HG03159 (cell line): ENCODE measurements at regions not wholly inside any gene's neighbourhood (a gene's known extent, or its start where the extent isn't known, plus 50 kb on each side); places are given as distances from the start of the nearest gene placed in this dataset.

Experiments used
- ATAC-seq: cut with Tn5 transposase; IDR thresholded peaks from one replicate; pipeline ENCODE4 v1.9.1; 2021; ENCODE audit warnings: mild to moderate bottlenecking, moderate library complexity; ENCODE audit not compliant: unreplicated experiment

DNA sequence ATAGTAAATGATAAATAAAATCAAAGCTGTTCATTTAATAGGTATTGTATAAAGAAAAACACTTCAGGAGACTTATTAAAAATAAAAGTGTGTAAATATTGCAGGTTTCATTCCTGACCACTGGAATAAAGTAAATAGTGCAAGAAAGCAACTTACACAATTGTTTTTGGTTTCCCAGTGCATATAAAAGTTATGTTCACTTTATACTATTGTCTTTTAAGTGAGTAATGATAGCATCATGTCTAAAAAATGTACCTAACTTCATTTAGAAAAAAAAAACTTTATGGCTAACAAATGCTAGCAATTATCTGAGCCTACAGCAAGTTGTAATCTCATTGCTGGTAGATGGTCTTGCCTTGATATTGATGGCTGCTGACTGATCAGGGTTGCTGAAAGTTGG is 726.6 kb upstream of the POU3F2 start:
- ATAC-seq: no peak

DNA sequence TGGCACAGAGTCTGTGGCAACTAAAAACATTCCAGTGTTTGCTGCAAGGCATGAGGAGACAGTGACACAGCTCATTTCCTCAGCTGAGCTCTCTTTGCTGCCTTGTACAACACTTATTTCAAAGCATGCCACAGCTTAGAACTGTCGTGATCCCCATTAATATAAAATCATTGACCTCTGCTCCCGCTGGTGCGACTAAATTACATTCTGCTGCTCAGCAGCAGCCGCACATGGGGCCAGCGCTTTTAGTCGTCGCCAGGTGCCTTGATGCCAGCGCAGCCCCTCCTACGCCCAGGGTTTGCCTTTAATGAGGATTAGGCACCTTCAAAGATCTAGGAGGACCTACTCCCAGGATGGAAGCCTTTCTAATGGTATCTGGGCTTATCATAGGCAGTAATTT is 717.9 kb upstream of the POU3F2 start:
- no peak for ATAC-seq

DNA sequence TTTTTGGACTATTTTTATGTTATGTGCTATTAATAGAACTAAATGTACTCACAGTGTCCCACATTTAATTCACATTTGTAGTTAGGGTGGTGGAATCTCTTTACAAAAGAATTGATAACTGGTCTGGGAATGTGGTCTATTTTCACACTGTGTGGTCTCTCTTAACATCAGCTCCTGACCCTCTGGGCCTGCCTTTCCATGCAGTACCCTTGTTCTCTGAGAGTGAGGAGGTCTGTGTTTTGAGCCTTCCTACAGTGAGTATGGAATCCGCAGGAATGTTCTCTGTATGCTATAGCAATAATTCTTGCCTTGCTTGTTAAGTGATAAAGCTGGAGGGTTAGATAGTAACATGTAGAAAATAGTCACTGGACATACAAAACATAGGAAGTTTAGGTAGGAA is 717.3 kb upstream of the POU3F2 start:
- no peak for ATAC-seq

DNA sequence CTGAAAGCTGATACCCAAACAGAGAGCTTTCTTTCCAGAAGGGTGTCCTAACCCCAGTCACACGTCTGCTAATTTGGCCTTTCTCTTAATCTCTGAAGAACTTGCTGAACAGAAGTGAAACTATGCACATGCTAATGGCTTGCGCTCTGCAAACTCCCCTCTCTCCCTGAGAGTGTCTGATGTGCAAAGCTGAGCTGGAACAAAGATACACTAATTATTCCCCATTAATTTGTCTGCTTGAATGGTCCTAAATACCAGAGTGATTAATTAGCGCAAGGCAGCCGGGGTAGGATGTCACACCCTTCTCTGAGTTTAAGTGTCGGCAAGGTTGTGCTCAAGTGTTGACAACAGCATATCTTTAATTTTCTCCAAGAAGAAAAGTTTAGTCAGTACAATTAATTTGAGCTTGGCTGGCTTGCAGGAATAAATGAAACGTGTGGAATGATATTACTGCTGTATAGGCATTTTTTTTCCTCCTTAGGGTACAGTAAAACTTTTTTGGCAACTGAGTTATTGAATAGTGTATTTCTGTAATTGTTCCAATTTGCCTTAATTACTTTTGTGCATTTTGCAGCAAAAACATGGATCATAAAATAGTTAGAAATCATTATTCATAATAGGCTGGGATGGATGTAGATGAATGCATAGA is 715.9 kb upstream of the POU3F2 start:
- ATAC-seq: no peak

DNA sequence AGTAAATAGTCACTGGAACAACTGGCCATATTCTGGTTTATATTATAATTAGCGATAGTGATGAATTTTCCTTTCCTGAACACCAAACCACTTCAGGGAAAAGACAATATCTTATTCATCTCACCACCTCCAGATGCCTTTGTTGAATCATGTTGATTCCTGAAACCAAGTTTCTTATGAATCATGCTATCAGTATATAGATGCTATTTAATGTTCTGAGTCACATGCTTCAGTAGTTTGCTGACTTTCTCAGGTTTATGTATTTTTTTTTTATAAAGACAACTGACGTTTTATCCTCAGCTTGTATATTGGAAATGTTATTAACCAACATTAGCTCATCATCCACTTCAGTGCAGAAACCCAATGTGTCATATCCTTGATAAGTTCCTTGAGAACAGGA is 710.2 kb upstream of the POU3F2 start:
- no peak for ATAC-seq

DNA sequence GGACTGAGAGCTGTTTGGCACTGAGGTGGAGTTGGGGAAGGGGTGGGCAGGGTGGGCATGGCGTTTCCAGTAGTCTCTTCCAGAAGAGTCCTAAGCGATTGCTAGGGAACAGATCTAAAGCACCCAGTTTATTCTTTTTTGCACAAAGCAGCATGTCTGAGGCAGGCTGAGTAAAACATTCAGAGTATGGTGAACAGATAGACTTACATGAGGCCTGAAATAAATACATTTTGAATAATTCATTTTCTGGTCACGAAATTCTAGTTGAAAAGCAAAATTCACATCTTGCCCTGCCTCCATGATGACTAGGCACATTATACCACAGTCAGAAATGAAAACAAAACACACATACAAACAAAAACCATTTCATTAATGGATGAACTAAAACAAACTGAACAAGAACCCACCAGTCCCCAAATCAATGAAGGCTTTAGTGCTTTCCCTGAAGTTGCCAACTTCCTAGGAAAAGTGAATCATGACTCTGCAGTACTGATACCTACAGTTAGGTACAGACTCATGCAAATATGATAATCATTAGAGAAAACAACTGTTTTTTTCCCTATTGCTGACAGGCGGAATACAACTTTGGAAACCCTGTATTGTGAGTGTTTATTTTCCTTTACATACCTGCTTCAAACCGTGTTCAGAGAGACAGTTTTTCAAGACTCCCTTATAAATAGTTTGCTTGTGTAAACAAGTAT is 702.9 kb upstream of the POU3F2 start:
- no peak for ATAC-seq

DNA sequence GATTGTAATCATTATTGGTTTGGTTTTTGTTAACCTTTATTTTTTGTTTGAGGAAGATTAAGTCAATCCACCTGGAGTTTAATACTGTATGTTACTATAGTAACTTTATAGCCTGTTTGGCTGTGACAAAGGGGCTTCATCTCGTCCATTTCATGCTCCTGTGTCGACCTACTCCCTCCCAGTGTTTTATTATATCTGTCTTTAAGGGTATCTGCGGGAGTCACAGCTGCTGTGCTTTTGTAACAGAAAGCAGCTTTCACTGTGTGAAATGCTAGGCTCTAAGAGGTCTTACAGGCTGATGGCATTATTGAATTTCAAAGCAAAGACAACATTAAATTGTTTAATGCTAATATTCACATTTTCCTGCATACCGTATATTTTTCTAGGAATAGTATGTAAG is 698.0 kb upstream of the POU3F2 start:
- ATAC-seq: no peak

DNA sequence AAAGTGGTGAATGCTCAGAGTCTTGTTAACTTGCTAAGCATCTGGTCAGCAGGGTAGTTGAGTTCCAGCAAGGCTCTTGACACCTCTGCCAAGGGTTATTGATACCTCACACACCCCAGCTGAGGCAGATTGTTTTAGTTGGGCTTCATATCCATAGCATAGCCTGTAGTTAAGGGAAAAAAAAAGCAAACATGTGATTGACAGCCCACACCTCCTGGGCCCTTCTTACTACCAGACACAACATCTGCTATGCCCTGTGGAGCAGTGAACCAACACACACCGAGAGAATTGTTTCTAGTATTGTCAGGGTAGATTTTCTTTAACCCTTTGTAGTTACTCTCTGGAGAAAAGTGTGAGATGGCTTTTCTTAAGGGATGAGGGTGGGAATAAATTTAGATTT is 697.0 kb upstream of the POU3F2 start:
- ATAC-seq: no peak

DNA sequence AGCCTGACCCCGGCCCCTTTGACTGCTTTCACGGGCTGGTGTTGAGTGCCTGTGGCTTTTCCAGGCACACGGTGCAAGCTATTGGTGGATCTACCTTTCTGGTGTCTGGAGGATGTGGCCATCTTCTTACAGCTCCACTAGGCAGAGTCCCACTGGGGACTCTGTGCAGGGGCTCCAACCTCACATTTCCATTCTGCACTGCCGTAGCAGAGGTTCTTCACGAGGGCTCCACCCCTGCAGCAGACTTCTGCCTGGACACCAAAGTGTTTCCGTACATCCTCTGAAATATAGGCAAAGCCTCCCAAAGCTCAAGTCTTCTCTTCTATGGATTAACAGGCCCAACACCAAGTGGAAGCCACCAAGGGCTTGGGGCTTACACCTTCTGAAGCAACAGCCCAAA is 691.5 kb upstream of the POU3F2 start:
- ATAC-seq: no peak

DNA sequence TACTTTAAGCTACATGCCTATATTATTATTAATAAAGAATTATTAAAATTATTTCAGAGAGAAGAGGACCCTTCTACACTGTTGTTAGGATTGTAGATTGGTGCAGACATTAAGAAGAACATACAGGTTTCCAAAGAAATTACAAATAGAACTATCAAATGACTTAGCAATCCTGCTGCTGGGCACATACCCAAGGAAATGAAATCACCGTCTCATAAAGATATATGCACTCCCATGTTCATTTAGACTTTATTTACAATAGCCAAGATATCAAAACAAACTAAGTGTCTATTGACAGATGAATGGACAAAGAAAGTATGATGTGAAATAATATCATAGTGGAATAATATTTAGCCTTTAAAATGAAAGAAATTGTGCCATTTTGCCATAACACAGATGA is 687.7 kb upstream of the POU3F2 start:
- no peak for ATAC-seq

DNA sequence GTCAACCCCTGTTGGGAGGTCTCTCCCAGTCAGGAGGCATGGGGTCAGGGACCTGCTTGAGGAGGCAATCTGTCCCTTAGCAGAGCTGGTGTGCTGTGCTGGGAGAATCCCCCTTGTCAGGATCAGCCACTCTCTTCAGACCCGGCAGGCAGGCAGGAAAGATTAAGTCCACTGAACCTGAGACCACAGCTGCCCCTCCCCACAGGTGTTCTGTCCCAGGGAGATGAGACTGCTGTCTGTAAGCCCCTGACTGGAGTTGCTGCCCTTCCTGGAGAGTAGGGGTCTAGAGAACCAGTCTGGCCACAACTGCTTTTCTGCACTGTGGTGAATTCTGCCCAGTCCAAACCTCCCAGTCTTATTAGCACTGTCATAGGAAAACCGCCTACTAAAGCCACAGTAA is 677.8 kb upstream of the POU3F2 start:
- no peak for ATAC-seq

DNA sequence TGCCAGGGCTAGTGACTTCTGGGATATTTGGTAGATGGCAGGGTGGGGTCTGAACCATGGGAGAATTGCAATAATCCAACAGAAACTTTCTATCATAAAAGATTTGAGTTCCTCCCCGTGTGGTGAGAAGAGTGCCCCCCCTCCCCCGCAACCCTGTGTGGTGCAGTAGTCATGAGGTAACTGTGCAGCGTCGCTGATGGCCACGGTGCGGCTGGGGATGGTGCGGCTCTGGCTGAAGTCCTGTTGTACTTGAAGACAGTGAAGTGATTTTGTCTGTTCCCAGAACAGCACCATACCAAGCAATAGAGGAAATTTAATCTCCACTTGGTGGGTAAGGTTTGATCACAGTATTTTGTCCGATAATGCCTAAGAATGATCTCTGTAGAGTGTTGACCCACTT is 654.8 kb upstream of the POU3F2 start:
- ATAC-seq: no peak

DNA sequence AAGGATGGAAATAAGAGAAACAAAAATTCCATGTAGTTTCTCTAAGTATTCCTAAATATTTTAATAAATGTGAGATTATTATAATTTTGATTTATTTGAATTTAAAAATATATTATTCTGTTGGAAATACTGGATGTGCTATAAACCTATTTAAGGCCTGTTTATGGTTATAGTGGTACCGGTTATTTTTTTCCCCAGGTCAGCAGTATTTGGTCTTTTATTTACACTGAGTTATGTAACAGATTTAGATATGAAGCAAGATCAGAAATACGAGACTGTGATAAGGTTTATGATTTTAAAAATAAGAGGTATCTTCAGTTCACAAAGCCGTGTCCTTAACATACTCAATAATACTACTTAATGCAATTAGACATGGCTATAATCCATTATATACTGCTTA is 634.3 kb upstream of the POU3F2 start:
- no peak for ATAC-seq

DNA sequence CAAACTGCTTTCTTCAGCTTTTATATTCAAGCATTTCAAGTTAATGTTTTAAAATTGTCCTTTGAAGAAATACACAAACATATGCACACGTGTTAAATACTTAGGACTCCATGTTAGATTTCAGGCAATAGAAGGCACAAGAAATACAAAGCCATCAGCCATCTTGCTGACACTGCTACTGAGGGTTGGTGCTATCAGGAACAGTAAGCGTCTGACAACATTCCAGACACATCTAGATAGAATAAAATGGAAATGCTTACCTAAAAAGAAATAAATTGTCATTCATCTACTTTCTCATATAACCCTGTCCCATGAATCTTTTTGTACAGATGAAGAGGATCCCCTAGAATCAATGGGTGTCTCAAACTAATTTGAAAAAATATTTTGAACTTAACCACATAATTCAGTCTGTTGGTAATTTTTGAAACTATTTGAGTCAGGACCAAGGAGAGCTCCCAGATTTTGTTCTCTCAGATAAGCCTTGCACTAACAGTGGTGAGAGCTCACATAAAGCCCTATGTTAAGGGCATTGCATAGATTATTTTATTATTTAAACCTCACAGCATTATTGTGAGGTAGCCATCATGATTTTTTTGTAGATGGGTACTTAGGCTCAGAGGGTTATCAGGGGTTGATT is 631.1 kb upstream of the POU3F2 start:
- ATAC-seq: no peak

DNA sequence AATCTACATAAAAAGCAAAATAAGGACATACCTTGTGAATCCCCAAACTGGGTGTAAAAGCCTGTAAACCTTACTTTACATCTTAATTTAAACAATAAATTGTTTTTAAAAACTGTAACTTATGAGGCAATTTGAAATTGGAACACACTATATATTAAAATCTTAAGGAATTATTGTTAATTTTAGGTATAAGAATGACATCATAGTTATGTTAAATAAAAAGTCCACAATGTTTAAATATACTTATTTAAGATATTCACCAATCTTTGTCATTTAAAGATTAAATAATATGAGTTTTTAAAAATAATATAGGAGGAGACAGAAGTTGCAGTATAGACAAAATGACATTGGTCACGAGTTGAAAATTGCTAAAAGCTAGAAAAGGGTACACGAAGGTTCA is 621.9 kb upstream of the POU3F2 start:
- no peak for ATAC-seq

DNA sequence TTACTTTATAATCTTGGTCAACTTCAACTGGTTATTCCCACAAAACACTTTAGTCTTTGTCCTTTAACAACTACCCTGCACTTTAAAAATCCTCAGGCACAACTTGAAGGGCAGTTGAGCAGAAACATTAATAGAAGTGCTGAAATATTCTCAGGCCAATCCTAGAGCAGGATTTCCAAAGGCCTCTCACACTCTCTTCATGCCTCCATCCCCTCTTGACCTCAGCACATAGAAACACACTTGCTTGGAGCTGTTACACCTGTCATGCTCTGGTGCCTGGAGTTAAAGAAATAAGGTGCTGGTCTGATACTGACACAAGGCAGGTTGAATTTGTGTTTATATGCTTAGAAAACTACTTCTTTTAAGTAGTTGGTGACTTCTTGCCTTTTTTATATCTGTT is 618.8 kb upstream of the POU3F2 start:
- ATAC-seq: no peak

DNA sequence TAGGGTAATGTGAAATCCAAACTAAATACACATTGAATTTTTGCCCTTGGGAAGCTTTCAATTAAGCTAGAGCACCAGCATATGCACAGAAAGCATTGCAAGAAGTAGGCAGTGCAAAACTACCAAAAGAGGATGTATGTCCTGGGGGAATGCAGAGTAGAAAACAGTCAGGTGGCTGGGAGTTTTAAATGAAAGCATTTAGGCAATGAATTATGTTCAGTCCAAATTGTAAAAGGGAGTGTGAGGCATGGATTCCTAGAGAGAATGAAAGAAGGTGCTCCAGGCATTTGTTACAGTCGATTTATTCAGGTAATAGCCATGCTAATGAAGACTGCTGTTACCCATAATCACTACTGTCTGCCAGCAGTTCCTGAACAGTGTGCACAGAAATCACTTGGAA is 604.1 kb upstream of the POU3F2 start:
- no peak for ATAC-seq

DNA sequence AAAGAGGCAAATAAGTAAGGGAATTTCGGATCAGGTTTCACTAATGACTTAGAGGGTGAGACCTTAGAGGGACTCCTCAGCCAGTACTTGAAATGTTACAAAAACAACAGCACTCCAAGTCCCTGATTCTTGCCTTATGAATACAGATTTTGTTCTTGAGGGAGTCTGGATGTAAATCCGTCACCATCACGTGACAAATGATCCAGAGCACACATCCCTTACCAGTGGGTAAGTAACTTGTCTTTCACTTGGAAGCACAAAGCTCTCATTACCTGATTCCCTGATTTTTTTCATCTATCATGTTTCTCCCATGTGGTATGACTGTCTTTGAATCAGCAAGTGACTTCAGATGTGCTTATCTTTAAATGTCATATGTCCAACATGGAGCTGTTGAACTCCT is 595.3 kb upstream of the POU3F2 start:
- ATAC-seq: no peak

DNA sequence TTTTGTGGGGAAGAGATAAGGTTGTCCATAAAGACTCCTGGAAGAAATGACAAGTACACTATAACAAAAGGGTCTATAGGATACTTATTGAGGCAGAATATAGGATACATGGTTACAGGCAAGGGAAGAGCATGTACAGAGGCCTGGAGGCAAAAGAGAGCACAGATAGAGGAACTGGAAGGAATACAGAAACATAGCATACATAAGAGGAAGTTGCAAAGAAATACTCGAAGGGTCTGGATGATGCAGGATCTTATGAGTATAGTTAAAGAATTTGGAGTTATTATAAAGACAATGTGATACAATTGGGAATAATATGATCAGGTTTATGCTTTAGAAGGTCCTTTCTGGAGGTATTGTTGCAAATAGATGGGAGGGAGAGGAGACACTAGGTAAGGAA is 592.7 kb upstream of the POU3F2 start:
- no peak for ATAC-seq

DNA sequence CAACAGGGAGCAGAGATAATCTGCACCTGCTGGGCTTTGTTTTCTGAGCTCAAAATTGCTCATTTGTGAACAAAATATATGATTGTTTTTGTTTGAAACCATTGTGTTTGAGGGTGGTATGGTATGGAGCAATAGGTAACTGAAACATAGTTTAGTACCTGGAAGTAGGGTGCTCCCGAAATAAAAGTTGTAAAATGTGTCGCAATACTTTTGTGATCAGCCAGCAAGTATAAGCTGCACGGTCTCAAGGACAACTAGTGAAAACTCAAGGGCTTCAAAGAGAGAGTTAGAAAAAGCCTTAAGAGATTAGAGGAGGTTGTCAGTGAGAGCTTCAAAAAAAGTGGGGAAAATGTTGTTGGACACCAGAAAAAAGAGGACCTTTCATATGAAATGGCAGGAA is 579.8 kb upstream of the POU3F2 start:
- ATAC-seq: no peak

DNA sequence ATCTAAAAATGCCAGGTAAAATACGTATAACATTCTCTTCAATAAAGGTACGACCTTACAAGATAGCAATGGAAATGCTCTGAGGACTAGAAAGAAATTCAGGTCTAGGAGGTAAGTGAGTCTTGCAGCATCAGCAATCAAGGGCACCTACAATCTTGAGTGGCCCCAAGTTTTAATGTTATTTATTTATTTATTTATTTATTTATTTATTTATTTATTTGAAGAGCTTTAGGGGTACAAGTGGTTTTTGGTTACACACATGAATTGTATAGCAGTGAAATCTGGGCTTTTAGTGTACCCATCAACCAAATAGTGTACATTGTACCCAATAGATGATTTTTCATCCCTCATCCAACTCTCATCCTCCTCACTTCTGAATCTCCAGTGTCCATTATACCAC is 574.0 kb upstream of the POU3F2 start:
- no peak for ATAC-seq

DNA sequence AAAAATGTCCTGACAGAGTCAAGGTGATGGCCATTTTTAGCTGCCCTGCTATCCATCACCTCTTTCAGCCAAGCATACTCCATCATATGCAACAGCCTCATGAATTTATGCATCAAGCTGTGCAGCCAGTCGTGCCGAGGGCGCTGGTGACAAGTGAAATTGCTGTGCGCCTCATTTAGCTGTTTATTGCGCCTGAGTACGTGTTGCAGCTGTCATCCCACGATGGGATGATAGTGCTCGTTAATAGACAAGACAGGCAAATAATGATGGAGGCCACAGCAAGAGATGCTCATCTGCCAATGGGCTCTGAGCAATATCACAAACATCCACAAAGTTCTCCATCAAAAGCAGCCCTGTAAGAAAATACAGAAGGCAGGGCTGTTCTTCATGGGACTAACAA is 562.3 kb upstream of the POU3F2 start:
- ATAC-seq: no peak

DNA sequence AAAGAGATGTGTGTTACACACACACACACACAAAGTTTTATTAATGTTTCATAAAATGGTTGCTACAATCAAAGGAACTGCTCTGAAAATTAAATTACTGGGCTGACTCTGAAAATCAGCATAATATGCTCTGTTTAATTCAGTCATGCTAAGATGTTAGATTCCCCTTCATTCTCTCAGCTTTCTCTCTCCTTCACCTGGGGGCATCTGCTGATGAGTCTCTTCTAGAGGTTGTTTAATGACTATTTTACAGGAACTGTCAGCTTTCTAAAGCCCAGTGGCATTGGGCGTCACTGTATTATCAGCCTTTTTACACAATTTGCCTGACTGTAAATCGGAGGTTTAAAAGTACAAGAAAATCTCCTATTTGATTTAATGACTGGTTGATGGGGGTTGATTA is 559.7 kb upstream of the POU3F2 start:
- no peak for ATAC-seq
